GM20000 (cell line): ENCODE measurements at regions not wholly inside any gene's neighbourhood (a gene's known extent, or its start where the extent isn't known, plus 50 kb on each side); places are given as distances from the start of the nearest gene placed in this dataset.

Experiments used
- DNase-seq: peaks from one replicate; pipeline ENCODE4 v3.0.0; 2012; ENCODE audit warnings: low spot score
- CTCF ChIP-seq: IDR thresholded peaks from 2 replicates; pipeline ENCODE4 v1.5.1; 2012; ENCODE audit warnings: mild to moderate bottlenecking, control low read depth; ENCODE audit errors: extremely low read depth, missing control alignments

GRCh38 chr4:79027656-79028055, 88.4 kb upstream of the PAQR3 start:
- no peak for TF ChIP-seq CTCF
- no peak for DNase-seq

DNA sequence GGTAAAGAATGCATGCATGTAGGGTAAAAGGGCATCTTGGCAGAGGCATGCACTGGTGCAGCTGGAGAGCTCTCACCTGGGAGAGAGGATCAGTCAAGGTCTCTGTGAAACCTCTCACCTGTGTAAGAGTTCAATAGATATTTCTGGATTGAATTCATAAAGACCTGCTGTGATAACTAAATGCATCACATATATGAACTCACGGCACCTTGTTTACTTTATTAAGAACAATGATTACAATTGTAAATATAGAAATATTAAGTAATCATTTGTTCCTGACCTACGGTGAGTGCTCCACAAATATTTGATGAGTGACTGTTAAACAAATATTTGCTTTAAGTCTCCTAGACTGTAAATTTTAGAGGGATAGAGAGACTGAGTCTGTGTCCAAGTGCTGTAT, 85.9 kb upstream of the PAQR3 start:
- TF ChIP-seq CTCF: no peak
- DNase-seq: no peak

GRCh38 chr4:79023799-79024770, 84.8 kb upstream of the PAQR3 start:
- DNase-seq: no peak
- no peak for TF ChIP-seq CTCF

DNA sequence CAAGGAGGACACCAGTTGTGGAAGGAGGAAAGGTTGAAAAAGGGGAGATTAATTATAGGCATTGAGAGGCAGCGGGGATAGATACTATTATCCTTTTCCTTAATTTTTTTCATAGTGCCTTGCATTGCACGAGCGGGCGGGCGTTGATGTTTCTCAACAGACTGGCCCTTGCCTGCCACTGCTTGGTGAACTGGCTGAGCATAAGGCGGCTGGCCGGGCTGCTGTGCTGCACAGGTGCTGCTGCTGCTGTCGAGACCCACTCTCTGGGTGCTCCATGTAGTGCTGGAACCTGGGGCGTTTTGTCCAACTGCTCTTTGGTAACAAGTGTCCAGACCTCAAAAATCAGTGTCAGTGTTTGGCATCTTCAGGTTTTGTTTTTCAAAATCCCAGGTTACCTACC, 83.3 kb upstream of the PAQR3 start:
- TF ChIP-seq CTCF: no peak
- DNase-seq: no peak

DNA sequence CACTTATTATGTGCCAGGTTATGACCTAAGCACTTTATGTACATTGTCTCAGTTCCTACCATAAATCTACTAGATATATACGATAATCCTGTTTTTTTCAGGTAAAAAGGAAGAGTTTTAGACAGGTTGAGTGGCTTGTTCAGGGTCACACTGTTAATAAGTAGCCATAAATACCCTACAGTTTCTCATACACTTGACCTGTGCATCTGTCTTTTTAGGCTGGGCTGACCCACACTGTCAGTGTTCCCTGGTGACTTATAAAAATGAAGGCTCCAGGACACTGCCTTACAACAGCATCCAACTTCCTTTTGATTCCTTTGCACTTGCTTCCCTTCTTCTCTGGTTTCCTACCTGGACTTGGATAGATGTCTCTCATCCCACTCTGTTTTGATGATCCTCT, 78.2 kb upstream of the PAQR3 start:
- DNase-seq: no peak
- no peak for TF ChIP-seq CTCF

DNA sequence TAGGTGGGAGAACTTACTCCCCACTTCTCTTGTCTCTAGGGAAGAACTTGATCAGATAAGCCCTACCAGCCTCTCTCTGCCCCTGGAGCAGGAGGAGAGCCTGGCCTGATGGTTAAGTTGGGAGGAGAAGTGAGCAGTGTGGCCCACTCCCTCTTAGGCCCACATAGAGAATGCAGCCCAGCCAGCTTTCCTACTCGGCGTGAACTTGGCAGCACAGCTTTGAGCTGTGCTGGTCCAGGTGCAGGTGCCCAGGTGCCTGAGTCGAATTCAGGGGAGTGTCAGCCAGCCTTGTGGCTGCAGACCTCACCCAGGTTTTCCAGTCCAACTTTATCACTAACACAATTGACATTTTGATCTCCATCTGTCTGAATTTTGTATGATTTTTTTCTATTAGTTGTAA, 77.6 kb upstream of the PAQR3 start:
- no peak for TF ChIP-seq CTCF

GRCh38 chr4:79015411-79015810, 76.2 kb upstream of the PAQR3 start:
- TF ChIP-seq CTCF: no peak
- no peak for DNase-seq

More for the DNA sequence above, 77.6 kb upstream of the PAQR3 start:
- DNase-seq: no peak
